ENCODE measurements at regions not wholly inside any gene's neighbourhood (a gene's known extent, or its start where the extent isn't known, plus 50 kb on each side); places are given as distances from the start of the nearest gene placed in this dataset.

GRCh38 chr14:99324291-99324690 is 52.3 kb upstream of the BCL11B start:
- TF ChIP-seq CTCF (IDR thresholded peaks at IDR 0.05; ENCODE audit: insufficient read depth, low read depth, low read length) (no peak), EZH2 (IDR thresholded peaks at IDR 0.05; ENCODE audit: insufficient read depth, low read length) (no peak)

Data from astrocyte (in vitro differentiated cells and primary cell).